HG02623 (cell line): ENCODE measurements at regions not wholly inside any gene's neighbourhood (a gene's known extent, or its start where the extent isn't known, plus 50 kb on each side); places are given as distances from the start of the nearest gene placed in this dataset.
"Not testable (repeated sequence)": the region's sequence is repeated elsewhere in the genome, so short reads cannot be mapped to it uniquely, and the experiment has no call there.

ENCODE experiments used
- ATAC-seq: cut with Tn5 transposase; IDR thresholded peaks from one replicate; pipeline ENCODE4 v1.9.1; 2021; ENCODE audit warnings: moderate library complexity; ENCODE audit not compliant: unreplicated experiment

DNA sequence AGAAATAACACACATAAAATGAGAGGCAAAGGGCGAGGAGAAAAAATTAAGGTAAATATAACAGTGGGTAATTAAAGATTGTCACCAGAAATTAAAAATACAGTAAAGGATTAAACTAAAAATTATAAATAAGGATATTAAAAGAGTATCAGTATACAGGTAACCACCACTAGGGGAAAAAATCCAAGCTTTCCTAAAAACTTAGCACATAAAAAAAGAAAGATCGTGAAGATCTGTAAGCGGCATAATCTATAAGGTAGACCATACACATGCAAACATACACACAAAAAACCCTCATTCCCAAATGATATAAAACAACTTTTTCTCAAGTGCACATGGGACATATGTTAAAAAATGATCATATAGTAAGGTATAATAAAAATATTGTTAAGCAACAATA, 577.3 kb upstream of the NUDT12 start:
- ATAC-seq: no peak

DNA sequence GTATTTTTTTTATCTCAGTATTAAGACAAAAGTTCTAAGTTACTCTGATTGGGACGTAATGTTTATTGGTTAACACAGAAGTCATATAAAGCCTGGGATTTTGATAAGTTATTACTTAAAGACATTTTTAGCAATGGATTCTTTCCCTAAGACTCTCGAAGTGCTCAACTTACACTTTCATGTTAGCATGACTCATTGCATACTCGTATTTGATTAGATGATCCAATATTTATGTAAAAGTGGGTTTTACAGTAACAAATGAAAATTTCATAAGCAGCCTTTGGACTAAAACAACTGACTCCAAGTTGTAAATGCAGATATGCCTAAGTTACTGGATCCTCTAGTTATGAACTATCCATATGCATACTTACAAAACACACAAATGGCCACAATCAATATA, 567.7 kb upstream of the NUDT12 start:
- no peak for ATAC-seq

DNA sequence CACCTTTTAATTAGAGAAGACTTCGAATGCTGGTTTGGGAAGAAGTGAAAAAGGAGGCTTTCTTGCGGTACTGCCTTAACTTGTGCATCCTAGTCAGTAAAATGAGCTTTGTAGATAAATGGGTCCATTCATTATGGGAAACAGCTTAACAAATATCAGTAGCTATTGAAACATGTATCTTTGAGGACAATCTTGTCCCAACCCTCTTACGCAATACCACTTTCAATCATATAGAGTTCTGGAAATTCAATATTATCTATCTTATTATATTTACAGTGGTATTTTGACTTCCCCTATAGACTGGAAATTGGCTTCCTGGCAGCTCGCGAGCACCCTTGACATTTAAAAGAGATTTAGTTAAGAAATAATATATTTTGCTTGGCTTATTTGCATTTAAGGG, 565.8 kb upstream of the NUDT12 start:
- no peak for ATAC-seq

DNA sequence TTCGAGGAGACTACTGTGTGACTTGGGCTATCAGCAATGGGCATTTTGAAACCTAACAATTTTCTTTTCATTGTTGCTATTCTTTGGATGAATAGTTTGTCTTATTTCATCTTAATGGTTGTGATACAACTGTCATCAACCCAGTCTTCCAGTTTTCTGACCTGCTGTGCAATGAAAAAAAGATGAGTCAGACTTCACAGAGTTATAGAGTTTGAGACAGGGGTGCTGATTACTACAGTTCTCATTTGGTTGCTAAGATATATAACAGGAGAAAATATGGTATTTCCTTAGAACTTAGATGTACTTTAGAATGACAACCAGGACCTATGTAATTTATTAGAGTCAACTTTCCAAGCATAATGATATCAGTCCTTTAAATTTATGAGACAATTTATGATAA, 564.4 kb upstream of the NUDT12 start:
- ATAC-seq: no peak

DNA sequence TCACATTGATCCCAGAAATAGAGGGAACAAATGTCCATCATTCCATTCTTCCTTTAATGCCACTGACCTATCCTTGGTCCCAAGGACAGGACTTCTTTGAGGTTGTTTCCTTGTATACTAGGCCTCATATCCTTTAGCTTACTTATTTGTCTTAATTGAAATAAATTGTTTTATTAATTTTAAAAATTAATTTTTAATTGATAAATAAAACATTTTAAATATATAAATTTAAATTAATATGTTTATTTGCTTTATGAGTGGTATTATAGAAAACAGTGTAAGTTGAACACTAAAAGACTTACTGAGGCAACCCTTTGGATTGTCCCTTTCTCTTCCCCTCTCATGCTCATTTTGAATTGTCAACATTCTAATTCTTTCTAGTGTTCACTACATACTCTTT, 556.9 kb upstream of the NUDT12 start:
- no peak for ATAC-seq

DNA sequence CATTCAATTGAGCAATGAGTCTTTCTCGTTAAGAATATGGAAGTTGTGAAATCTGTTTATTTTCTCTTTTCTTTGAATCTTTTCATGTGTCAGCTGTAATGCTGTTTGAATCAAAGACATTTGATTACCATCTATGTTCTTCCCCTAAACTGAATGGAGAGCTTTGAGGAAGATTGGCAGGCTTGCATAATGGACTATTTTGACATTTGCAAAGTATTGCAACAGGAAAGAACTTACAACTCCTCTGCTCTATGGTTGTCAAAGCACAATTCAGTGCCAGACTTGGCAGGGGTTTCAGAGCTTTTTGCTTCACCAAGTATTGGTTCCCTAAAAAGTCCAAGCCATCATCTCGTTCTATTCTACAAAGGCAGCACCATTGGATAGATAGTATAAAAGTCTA, 549.0 kb upstream of the NUDT12 start:
- ATAC-seq: no peak

DNA sequence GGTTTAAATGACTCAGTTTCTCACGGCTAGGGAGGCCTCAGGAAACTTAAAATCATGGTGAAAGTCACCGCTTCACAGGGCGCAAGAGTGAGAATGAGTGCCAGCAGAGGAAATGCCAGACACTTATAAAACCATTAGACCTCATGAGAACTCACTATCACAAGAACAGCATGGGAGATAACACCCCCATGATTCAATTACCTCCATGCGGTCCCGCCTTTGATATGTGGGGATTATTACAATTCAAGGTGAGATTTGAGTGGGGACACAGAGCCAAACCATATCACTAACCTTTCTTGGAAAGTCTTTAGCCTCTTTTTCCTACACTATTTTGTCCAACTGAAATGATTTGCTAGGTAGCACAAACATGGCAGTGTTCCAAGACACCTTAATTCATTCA, 533.9 kb upstream of the NUDT12 start:
- no peak for ATAC-seq

DNA sequence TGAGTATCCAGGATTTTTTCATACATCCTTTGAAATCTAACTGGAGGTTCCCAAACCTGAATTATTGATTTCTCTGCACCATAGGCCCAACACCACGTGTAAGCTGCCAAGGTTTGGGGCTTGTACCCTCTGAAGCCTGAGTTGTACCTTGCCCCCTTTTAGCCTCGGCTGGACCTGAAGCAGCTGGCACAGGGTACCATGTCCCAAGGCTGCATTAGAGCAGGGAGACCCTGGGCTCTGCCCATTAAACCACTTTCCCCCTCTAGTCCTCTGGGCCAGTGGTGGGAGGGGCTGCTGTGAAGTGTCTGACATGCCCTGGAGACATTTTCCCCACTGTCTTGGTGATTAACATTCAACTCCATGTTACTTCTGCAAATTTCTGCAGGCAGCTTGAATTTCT, 532.9 kb upstream of the NUDT12 start:
- no peak for ATAC-seq

DNA sequence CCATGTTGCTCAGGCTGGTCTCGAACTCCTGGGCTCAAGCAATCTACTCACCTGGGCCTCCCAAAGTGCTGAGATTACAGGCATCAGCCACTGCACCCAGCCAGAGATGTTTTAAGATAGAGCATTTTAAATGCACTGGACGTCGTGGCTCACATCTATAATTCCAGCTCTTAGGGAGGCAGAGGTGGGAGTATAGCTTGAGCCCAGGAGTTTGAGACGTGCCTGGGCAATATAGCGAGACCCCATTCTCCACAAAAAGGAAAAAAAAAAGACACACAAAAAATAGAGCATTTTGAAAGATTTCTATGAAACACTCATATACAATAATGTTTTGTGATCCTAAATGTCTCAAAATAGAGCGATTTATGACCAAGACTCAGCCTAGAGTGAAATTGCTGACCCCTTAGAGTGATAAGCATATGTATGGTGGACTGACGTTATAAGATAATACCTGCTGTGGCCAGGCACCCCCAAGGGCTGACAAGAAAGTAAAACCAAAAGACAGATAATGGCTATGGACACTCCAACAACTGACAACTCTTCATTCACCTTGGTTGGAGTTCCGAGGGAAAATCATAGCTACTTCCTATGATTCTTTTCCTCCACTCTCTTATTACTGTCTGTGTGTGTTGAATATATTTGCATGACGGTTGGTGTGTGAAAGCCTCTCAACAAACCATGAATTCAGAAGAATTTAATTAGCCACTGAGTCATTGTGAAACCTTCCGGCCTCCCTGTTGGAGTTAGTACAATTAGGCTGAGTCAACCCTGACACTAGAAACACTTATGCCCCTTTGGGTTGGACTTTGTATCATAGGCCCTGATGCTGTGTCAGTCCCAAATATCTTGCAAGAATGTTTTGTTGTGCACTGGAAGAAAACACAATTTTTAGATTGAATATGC, 526.5 kb upstream of the NUDT12 start:
- ATAC-seq: no peak

DNA sequence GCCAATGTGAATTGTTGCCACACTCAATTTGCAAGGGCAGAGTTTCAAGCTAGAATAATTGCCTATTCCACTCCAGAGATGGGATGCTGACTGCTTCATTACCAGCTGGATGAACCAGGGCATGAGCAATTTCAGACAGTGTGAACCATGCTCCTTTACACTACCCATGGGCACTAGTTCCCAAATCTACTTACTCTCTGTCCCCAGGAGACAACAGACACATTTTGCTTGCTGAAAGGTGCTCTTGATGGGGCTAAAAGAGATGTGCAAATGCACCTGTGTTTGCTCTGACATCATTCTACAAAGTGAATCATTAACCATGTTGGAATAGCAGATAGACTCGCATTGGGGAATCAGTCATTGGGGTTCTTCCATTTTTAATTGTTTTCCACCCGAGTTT, 522.3 kb upstream of the NUDT12 start:
- no peak for ATAC-seq

DNA sequence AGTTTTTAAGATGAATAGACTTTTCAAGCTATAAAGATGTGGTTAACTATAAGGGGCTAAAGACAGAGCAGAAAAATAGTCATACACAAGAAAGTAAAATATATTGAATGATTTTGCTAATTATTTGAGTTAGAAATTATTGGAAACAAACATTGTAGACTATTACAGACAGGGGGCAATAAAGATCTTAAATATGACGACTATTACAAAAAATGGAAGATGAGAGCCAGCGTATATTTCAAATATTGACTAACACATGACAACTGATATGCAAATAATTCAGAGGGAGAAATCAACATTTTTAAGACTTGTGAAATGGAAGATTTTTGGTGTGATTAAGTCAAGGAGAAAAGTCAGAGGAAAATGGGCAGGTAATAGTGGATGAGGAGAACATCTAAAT, 520.2 kb upstream of the NUDT12 start:
- no peak for ATAC-seq

DNA sequence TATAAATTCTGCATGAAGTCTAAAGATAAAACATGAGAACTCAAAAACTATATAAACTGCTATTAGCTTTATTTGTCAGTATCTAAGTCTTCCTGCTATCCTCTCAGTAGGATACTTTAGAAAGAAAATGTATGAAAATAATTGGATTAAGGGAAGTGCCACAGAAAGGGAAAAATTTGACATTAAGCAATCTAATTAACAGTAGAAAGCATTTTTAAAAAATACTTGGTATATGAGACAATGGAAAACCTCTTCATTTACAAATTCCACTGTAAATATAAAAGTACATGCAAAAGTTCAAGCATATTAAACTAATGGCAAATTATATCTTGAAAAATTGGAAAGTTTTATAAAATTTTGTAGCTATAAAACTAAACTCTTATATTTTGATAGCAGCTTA, 518.6 kb upstream of the NUDT12 start:
- no peak for ATAC-seq

DNA sequence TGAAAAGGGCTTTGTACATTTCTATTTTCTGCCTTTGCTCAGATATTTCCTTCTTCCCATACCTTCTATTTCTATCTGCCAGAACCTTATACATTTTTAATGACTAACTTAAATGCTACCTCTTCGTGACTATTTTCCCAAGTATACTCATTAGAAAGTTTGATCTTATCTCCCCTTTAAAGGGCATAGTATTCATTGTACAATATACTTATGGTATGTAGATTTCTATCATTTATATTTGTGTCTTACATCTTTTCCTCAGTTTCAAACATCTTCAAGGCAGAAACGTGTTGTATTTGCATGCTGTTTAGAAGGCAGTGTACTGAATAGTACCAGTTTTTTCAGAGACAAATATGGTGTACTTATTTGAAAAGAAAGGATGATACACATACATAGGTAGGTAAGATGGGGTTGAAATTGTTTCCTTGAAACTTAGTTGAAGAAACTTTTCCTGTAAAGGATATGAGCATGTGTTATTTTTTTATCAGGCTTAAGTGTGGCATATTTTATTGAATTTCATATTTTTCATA, 518.1 kb upstream of the NUDT12 start:
- no peak for ATAC-seq

DNA sequence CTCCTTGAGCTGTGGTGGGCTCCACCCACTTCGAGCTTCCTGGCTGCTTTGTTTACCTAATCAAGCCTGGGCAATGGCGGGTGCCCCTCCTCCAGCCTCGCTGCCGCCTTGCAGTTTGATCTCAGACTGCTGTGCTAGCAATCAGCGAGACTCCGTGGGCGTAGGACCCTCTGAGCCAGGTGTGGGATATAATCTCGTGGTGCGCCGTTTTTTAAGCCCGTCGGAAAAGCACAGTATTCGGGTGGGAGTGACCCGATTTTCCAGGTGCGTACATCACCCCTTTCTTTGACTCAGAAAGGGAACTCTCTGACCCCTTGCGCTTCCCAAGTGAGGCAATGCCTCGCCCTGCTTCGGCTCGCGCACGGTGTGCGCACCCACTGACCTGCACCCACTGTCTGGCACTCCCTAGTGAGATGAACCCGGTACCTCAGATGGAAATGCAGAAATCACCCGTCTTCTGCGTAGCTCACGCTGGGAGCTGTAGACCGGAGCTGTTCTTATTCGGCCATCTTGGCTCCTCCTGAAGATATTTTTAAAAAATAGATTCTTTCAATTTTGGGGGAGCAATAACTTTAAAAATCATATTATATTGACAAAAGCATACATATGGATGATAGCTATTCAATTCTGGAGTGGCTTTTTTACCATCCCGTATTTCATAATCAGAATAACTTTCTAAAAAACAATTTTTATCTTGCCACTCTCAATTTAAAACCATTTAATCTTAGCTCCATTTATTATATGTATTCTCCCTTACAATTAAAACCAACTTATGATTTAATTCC, 517.5 kb upstream of the NUDT12 start:
- not testable (repeated sequence) for ATAC-seq

DNA sequence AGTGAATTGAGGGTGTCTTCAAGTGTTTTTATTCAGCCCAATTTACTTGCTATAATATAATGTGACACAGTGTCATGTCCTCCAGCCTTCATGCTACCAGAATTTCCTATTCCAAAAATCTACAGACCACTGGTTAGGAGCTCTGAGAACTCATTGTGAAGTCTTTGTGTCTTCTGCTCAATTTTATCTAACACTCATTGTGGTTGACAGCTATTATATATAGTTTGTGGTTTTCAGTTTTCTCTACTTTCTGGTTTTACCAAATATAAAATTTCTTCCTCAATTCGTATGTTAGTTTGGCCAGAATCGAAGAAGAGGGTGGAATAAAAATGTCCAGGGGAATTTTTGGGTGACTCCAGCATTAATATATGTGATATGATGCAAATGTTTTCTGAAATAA, 509.3 kb upstream of the NUDT12 start:
- ATAC-seq: no peak

DNA sequence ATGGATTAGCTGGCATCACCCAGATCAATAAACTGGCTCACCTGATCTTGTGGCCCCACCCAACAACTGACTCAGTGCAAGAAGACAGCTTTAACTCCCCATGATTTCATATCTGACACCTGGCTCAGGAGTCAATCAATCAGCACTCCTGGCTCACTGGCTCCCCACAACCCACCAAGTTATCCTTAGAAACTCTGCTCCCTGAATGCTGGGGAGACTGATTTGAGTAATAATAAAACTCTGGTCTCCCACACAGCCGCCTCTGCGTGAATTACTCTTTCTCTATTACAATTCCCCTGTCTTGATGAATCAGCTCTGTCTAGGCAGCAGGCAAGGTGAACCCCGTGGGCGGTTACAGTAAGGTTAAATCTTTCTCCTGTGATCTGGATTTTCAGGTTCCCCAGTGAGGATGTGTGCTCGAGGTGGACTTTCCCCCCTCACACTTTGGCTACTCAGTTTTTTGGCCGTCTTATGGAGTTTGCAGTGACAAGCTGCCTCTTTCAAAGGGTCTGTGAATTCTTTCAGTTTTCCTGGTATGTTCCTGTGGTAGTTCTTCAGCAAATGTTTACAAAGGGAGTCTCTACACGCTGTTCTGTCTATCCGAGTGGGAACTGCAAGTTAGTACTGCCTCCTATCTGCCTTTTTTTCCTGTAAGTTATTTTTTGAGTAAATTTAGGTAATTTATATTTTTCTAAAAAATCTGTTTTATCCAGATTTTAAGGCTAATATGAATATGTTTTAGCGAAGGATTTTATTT, 500.2 kb upstream of the NUDT12 start:
- ATAC-seq: no peak

DNA sequence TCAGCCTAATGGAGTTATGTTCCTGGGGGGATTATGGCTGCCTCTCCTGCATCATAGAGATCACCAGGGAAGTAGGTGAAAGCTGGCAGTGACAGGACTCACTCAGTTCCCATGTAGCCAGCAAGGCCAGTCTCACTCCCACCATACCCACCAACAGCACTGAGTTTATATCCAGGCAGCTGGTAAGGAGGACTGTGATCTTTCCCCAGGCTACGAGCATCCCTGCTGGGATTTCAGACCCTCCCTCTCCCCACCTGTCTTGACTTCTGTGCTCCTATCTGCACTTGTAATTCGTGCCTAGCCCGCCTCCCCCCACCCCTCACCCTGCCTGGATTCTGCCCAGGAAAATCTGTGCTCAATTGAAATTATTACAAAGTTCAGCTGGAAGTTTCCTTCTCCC, 499.1 kb upstream of the NUDT12 start:
- no peak for ATAC-seq

DNA sequence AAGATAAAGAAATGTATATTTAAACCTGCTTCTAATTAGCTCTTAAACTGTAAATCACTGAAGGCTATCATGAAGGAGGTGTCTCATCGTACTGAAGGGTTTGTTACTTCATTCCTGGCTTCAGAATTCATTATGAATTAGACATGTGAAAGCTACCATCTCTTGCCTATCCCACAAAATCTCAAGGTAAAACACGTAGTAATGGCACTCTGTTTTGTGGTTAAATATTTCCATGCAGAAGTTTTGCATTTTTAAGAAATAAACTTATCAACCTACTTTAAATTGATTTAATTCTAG, 490.7 kb upstream of the NUDT12 start:
- ATAC-seq: no peak

DNA sequence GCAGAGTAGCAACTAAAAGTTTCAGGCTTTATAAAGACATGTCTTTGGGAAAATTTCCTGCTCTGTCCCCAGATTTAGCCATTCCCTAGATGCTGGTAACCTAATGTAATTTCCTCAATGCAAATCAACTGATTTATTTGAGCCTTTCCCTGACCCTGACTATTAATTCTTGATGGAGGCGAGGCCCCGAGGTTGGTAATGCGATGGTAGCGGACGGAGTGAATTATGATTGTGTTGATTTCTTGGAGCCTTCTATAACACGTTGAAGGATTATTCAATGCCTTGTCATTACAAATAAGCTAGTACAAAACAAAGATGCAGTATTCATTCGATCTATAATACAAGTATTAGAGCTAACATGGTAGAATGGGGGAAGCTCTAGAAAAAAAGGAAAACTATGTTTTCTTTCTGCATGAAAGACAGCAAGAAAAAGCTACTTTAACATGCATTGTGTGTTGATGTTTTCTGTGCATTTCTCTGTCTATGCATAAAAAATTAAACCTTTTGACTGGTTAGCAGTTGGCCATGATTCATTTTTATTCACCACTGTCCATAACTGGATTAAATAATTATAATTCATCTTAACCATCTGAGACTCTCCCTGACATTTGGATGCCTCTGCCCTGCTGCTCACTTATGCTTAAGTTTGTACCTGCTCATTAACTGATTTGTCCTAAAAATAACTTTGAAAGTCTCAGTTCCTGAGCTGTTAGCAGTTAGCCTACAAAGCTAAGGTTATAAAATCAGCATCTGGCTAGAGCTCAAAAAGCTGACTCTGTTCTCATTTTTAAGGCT, 490.2 kb upstream of the NUDT12 start:
- no peak for ATAC-seq

DNA sequence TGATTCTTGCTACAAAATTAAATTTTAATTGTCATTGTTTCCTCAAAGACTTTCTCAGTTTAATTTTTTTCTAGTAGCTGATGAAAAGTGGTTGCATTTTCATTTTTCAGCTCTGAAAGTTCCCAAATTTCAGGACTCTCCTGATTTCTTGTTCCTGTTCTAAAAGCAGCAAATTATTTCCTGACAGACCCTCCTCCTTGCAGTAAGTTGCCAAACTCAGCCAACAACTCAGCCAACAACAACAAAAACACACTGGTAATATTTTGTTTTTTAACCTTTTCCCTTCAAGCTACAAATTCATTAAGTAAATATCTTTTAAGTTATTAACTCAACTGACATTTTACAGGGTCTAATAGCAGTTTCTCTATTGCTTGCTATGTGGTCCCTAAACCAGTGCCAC, 487.8 kb upstream of the NUDT12 start:
- no peak for ATAC-seq

DNA sequence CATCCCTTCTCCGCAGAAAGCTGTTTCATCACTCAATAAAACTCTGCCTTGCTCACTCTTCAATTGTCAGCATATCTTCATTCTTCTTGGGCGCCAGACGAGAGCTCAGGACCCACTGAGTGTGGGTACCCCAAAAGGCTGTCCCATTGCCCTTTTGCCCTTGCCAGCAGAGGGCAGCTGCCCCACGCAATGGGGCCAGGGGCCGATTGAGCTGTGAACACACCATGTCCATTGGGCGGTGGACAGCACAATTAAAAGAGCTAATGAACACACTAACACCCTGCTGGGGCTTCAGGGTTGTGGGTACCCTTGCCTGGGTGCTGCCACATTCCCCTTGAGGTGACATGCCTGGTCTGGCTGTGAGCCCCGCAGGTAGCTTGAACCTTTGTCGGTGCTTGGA, 487.2 kb upstream of the NUDT12 start:
- no peak for ATAC-seq
